HCEC 1CT (cell line): ENCODE measurements at regions not wholly inside any gene's neighbourhood (a gene's known extent, or its start where the extent isn't known, plus 50 kb on each side); places are given as distances from the start of the nearest gene placed in this dataset.
"Not testable (repeated sequence)": the region's sequence is repeated elsewhere in the genome, so short reads cannot be mapped to it uniquely, and the experiment has no call there.

Experiments used
- DNase-seq: peaks from one replicate; pipeline ENCODE4 v3.0.0-alpha.2; 2017

DNA sequence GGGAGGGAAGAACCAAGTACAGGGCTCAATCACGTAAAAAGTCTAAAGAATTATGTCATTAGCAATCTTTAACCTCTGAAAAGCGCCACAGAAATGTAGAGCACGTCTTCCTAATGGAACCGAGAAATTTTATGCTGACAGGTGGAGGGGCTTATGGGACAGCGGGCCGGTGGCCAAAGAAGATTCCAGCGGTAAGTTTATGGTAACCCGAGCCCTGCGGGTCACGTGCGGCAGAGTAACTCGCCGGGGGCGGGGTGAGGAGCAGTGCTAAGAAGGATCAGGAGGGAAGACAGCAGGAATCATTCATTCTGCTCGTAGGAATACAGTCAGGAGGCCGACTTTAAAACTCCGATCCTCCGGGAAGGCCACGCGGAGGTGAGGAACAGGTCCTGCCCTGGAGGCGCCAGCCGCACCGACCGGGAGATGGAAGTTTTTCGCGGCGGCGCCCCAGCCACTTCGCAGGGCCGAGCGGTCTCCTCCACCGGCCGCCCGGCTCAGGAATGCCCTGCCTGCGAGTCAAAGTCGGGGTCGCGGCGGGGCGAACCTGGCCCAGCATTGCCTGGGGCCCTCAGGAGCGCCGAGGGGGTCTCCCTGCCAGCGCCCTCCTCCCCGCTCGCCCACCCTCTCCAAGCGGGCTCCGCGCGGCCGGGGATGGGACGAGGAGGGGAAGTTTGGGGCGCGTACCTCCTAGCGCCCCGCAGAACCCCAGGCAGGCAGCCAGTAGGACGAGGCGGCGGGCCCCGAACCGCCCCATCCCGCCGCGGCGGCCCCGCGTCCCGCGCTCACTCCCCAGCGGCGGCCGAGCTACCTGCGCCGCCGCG, 101.8 kb downstream of the ESM1 start:
- DNase-seq: peak; percentile 54

DNA sequence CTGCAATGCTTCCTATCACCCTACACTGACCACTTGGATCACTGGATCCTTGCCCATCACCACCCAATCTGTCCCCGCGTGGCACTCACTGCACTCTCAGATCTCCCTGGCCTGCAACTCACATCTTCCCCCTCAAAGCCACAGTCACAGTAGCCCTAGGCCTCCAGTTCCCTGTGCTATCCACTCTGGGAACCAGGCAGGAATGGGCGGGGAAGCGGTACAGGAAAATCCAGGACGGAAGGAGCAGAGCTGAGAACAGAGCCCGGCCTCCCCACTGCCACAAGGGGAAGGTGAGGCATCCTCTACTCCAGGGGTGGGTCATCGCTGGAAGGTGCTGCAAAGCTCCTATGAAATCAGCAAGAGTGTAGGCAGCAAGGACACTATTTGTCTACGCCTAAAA, 102.6 kb downstream of the ESM1 start:
- DNase-seq: no peak

DNA sequence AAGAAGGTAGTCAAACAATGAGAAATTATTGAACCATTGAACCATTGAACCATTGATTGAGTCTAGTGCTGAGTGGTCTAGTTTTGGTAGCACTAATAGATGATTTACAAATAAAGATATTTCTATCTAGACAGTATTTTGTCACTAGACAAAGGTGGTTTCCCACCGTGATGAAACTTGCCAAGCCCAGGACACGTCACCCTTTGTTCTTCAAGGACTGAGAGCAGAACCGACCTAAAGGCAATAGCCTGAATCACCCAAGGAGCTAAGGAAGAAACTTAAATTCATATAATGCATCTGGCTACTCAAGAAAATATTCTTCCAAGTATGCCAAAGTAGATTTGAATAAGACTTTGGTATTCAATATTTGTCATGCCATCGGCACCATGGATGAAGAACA, 103.3 kb downstream of the ESM1 start:
- no peak for DNase-seq

DNA sequence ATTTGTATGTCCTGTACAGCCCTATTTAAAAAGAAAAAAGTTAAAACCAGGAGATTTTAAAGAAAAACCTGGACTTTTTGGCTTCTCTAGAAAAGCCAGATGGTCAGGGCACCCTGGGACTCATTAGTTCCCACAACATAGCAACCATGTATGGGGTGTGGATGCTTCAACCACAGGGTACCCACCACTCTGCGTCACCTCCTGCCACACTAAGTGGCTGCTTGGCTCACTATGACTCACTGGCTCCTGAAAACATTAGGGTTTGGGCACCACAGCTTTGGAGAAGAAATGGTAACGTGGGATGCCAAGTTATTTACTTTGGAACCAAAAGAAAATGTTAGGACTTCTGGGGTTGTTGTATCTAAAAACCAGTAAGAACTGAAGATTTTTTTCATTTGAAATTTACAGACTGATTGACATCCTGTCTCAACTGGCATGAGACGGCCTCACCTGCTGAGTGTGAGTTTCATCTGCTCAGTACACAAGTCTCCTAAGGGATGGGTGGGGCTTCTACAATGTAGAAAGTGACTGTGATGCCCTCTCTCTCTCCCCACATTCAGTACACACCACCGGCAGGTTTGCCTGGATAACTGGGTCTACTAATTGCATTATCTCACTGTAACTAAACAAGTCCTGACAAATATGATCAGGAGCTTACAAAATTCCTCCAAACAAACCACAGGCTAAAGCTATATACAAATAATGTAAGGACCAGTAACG, 103.9 kb downstream of the ESM1 start:
- DNase-seq: no peak

DNA sequence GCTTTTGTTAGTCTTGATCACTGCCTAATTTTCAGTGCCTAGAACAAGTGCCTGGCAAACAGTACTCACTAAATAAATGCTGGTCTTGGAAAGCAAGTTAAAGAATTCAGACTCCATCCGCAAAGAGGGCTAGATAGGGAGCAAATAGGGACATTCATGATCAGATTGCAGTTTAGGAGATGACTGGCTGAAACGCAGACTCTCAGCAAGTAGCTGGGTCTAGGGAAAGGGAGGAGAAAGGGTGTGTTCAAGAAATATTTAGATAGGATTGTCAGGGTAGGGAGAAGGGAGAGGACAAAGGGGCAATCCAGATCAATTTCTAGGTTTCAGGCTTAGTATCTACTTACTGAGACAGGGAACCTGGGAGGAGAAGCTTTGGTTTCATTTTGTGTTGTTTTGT, 108.4 kb downstream of the ESM1 start:
- no peak for DNase-seq

DNA sequence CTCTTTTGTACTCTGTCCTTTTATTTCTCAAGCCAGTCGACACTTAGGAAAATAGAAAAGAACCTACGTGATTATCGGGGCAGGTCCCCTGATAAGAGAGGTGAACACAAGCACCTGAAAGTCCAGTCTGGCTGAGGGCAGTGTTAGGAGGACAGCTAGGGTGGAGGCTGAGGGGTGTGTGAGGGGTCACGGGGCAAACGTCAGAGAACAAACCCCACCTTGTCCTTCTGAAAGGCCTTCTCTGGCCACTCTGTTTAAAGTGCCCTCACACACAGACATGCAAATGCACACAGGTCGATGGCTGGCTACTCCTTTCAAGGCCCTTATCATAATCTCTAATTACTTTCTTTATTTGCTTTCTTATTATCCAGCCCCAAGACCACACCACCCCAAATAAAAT, 108.8 kb downstream of the ESM1 start:
- no peak for DNase-seq

DNA sequence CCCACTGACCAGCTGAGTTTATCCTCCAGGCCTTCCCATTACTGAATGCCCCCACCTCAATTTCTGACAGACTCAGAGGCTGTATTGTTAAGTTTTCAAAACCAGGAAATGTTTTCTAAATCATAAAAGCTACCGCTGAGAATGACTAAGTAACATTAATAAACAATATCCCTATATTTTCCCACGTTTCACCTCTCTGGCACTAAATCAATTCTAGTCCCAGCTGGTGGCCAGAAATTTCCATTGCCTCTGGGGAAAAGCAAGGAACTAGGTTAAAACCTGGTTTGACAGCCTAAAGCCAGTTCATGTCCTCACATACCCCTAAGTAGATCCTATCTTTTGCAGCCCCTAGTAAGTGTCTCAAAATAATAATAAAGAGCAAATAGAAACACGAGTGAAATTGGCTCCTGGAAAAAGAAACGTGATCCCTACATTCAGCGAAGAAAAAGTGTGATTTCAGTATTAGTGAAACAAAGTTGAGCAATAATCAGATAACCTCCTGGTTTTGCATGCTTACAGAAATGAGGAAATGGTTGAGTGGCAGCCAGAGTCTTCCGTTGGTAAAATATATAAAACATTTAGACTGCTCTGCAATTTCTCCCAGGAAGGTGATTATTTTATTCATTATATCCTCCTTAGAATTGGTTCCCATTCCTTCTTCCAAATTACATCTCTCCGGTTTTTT, 110.9 kb downstream of the ESM1 start:
- DNase-seq: peak; percentile 34

DNA sequence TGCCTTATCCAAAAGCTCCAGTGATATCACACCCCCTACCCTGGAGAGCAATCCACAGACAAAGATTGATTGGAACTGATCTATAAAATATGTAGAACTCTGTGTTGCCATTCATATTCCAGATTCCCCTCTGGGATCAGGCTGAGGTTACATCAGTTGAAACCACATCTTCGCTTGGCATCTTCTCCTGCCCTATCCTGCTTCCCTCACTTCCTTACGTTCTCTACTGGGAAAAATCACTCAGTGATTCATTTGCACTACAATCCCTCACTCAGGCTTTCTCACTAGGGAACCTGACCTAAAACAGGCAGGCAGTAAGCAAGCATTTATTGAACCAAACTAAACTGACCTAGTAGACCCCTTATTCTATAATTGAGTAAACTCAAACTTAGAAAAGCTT, 111.7 kb downstream of the ESM1 start:
- DNase-seq: no peak

DNA sequence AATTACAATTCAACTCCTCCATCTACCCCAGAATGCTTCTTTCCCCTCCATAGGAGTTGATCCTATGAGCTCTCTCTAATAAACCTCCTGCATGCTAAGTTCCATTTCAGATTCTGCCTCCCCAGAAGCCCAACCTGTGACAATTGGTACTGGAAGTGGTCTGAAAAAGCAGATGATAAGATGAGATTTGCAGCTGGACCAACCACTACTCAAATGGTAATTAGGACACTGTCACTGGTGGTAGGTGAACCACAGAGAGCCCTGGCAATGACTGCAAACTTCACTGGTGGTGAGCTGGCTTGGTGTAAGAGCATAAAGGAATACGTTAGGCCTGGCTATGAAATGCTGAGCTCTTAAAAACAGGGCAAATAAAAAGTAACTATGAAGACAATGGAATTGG, 112.6 kb downstream of the ESM1 start:
- DNase-seq: no peak

DNA sequence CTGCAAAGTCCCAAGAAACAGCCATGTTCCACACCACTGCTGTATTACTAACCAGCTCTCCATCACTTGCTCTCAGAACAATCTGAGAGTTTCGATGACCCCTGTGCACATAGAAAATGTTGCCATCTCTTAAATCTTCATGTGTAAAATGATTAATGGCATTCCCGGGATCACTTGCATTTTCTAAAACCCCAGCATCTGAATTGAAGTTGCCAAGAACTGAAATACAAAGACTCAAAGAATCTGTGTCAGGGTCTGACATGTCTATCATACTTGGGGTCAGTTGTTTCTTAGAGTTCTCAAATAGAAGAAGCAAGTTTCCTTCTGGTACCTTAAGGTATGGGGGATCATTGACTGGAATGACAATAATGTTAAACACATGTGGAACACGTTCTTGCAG, 115.1 kb downstream of the ESM1 start:
- no peak for DNase-seq

DNA sequence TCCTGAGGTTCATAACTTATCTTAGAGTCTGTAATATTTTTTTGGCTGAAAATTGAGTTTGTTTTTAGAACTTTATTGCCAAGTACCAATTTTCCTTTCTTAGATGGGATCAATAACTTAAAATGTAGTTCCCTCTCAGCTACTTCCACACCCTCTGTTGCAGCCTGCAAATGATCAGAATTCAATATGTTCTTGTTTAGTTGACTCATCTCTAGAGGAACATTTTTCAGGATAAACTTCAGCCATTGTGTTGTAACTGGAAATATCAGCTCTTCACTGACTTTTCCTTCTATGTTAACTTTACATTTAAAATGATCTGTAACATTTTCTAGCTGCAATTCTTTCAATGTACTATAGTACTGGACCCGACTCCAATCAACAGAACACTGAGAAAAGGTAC, 115.7 kb downstream of the ESM1 start:
- peak; percentile 18 for DNase-seq

DNA sequence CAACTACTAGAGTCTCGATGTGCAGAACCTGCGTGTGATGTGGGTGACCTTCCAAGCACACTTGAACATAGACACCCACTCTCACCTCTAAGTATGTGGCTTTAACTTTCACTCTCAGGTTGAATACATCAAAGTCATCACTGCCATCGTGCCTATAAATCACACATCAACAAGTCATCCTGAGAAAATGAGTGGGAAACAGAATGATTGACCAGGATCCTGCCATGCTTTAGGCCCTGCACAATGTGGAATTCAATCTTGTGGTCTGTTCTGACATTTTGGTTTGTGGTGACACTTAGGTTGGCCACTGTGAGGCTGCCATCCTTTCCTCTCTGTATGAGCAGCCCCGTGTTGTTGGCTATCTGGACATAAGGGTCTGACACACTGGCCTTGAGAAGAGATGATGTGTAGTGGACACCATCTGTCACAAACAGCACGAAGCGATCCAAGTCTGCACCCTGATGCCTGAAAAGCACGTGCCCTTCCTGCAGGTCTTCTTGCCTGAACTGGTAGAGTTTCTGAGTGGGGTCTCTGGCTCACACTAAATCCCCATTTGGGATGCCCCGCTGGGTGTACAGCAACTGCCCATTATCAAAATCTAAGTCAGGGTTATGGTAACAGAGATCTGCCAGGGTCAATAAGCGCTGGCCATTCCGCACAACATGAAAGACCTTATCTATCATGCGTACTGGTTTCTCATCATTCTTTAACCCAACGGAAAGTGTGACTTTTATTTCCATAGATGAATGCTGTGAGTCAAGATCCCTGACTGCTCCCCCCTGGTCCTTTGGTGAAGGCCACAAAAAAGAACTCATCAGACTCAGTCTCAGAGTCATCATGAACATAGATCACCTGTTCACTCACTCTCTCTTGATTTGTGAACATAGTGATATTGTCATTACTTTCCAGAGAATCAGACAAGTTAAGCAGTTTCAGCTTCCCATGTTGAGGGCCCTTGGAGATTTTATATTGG, 116.6 kb downstream of the ESM1 start:
- DNase-seq: no peak

DNA sequence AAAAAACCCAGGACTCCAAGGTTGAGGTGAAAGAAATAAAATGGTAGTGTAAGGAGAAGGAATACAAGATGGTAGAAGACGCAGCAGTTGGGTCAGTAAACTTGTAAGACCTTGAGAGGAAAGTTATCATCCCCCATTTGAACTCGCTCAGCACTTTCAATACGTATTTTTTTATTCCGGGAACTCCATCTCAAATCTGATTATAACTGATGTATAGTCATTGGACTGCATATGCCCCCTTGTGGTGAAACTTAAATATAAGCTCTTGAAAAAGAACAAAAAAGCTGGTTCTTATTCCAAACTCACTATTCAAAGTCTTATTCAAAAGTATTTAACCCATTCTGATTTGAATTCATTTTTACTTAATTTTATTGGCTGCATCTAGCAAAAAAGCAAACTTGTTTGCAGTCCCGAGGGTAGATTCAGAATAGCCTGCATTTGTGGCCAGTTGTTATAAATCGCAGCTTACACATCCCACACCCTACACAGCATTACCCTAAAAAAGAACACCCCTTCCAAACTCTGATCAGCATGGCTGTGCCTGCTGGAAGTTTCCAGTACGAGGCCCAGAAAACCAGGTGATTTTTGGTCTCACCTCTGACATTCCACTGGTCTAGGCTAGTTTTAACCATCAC, 118.0 kb downstream of the ESM1 start:
- DNase-seq: peak; percentile 76

DNA sequence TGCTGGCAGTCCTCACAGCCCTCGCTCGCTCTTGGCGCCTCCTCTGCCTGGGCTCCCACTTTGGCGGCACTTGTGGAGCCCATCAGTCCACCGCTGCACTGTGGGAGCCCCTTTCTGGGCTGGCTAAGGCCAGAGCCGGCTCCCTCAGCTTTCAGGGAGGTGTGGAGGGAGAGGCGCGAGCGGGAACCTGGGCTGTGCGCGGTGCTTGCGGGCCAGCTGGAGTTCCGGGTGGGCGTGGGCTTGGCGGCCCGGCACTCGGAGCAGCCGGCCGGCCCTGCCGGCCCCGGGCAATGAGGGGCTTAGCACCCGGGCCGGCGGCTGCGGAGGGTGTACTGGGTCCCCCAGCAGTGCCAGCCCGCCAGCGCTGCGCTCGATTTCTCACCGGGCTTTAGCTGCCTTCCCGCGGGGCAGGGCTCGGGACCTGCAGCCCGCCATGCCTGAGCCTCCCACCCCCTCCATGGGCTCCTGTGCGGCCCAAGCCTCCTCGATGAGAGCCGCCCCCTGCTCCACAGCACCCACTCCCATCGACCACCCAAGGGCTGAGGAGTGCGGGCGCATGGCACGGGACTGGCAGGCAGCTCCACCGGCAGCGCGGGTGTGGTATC, 120.4 kb downstream of the ESM1 start:
- not testable (repeated sequence) for DNase-seq

DNA sequence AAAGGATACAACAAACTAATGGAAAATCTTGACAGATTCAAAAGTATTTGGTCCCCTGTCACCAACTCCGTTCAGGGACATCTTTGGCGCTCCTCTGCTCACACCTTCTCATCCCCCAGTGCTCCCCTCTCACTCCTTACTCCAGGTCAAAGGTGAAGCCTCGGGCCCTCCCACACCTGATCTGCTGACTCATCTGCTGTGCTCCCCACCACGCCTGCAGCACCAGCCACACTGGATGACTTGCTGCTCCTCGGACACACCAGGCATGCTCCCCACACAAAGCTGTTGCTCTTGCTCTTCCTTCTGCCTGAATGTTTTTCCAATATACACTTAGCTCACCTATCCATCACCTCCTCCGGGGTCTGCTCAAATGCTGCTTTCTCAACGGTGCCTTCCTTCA, 123.4 kb downstream of the ESM1 start:
- DNase-seq: no peak

DNA sequence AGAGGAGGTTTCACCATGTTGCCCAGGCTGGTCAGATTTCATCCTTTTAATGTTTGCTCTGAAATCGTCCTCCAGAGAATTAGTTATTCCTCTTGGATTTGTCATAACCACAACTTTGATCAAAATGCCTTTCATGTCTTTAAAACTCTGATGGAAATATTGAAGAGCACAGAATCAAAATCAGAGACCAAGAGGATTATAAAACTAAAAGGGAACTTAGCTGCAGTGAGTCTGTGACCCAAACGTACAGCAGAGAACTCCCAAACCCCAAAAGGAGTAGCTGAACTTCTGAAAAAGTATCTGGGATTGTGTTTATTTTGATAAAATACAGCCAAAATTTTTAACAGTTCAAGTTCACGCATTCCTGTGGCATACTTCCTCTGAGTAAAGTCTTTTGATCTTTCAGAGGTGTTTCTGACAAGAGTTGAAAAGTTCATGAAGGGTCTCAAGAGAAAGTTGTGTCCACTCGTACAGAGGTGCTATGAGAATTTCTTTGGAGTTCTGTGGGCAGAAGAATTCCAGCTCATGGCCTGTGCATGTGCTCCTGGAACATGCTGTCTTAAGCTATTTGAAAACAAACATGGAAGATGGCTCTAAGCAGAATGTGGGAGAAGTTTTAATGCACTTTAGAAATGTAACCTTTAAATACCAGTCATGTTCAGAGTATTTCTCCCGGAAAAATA, 124.0 kb downstream of the ESM1 start:
- peak; percentile 64 for DNase-seq

DNA sequence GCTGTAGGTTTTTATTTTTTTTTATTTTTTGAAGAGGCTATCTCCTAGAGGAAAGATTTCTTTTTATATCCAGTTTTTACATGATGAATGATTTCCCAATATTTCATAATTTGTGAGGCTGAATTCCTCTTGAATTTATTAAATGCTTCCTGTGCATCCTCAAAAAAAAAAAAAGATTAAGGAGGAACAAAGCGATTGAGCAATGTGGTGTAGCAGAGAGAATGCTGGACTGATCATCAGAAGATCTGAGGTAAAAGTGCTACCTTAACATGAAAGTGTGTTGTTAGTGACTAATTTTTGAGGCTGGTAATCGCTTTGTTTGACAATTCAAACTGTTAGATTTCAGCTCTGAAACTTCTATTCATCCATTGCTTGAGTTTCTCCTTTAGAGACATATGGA, 125.1 kb downstream of the ESM1 start:
- peak; percentile 68 for DNase-seq

DNA sequence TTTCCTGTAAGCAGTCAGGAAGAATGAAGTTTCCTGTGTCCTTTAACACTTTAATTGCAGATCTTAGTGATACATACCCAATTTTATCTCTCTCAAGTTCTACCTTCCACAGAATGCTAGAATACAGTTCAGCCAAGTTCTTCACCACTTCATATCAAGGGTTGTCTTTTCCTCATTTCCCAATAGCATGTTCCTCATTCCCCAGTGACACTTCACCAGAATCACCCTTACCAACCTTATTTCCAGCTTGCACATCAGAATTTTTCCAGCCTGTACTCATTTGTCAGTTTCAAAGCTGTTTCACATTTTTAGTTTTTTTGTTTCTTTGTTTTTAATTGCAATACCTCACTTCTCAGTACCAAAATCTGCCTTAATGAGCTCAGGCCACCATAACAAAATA, 126.1 kb downstream of the ESM1 start:
- no peak for DNase-seq

DNA sequence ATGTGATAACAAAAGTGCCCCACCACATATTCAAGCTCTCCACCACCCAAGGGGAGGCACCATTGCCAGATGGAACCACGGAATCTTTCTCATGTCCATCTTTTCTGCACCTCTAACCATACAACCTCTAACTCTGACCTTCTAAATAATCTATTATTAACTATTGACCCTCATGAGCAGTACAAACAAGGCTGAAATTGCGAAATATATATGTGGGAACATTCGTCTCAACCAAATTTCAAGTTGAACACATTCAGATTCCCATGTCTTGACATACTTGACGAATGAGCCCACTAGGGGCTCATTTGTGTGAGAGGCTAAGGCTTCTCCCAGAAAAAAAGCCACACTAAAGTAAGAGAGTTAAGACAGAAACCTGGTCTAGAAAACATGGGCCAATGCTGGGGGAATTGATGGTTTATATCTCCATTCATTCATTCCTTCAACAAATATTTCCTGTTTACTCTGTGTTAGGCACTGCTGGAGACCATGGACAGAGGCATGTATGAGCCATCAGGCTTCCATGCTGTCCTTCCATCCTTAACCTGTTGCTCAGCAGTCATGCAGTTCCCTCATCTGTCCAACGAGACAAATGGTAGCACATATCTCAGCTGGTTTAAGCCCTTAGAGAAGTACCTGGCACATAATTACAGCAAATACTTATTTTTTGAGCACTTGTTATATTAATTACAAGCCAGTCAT, 130.4 kb downstream of the ESM1 start:
- no peak for DNase-seq

DNA sequence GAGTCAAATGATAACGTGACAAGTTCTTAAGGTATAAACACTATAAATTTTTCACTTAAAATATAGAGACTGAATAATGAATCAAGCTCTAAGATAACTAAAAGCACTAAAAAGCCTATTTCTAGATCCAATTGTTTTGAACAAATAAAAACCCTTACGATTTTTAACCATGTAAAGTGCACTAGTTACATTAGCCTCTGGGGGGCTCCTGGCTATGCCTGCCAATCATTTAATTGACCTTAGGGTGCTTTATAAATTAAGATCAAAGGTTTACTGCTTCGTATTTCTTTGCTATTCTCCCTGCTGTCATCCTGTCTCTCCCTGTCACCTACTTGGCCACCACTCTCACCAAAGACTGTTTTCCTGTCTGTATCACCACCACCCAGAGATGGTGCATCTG, 133.4 kb downstream of the ESM1 start:
- DNase-seq: no peak

DNA sequence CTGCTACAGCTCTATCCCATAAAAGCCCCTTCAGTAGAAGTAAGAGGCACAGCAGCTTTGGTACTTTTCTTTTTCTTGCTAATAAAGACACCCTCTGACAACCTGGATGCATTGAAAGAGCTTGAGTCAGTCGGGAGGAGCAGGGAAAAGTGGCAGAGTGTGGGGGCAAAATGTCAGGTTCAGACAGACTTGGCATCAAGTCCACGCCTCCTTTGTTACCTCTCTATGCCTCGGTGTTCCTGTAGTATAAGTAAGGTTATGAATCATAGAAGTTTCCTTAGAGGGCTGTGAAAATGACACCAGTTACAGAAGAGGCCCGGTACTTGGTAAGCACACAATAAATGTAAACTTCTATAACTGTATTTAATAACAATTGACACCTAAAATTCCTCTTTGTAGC, 133.9 kb downstream of the ESM1 start:
- DNase-seq: no peak
